GM10248 (cell line): ENCODE measurements at regions not wholly inside any gene's neighbourhood (a gene's known extent, or its start where the extent isn't known, plus 50 kb on each side); places are given as distances from the start of the nearest gene placed in this dataset.

ENCODE experiments used
- CTCF ChIA-PET: fragments of 300-600 bp; sonication (Branson Sonifier 250); formaldehyde crosslinking; extraction: SDS; loops from one replicate; lab custom pipeline; 2021; ENCODE audit warnings: antibody characterized with exemption; lab: Yijun Ruan, JAX
- POLR2A ChIA-PET: fragments of 350-650 bp; sonication (Branson Sonifier 250); formaldehyde crosslinking; extraction: SDS; loops from one replicate; lab custom pipeline; 2020; ENCODE audit warnings: antibody characterized with exemption; lab: Yijun Ruan, JAX
- DNase-seq: peaks from one replicate; pipeline ENCODE4 v3.0.0; 2012; ENCODE audit errors: extremely low spot score
- TF ChIP-seq, protein P1 (sequence below): IDR thresholded peaks from 2 replicates; pipeline ENCODE4 v1.5.1; 2012; ENCODE audit warnings: mild to moderate bottlenecking, low read depth; ENCODE audit errors: extremely low read depth, missing control alignments, control extremely low read depth

DNA sequence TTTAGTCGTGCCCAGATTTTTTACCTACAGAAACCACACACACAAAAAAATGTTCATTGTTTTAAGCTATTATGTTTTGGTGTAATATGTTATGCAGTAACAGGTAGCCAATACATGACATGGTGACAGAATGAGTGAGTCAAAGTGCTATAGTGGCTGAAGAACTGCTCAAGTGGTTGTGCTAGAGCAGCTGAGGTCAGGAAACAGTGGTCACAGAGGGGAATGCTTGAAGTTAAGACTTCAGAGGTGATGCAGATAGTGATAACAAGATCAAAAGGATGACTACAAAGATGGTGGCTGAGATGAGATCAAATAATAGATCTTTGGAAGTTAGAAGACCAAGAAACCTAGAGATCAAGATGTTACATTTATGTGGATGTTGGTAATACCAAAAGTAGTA is 174.3 kb downstream of the KCNE4 start:
- ChIA-PET CTCF (no interaction called here), POLR2A (no interaction called here)
- TF ChIP-seq, protein P1, sequence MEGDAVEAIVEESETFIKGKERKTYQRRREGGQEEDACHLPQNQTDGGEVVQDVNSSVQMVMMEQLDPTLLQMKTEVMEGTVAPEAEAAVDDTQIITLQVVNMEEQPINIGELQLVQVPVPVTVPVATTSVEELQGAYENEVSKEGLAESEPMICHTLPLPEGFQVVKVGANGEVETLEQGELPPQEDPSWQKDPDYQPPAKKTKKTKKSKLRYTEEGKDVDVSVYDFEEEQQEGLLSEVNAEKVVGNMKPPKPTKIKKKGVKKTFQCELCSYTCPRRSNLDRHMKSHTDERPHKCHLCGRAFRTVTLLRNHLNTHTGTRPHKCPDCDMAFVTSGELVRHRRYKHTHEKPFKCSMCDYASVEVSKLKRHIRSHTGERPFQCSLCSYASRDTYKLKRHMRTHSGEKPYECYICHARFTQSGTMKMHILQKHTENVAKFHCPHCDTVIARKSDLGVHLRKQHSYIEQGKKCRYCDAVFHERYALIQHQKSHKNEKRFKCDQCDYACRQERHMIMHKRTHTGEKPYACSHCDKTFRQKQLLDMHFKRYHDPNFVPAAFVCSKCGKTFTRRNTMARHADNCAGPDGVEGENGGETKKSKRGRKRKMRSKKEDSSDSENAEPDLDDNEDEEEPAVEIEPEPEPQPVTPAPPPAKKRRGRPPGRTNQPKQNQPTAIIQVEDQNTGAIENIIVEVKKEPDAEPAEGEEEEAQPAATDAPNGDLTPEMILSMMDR, result no peak
- no peak for DNase-seq

GRCh38 chr2:223227338-223227737 is 175.3 kb downstream of the KCNE4 start:
- POLR2A ChIA-PET, result no interaction called here
- DNase-seq, result no peak
- TF ChIP-seq, protein P1, result no peak
- CTCF ChIA-PET, result interaction anchor here (0.9 kb wide), 1 partner anchor 13 kb away, joined by 4 read pairs; no protein-coding TSS in a partner anchor

GRCh38 chr2:223228871-223229270 is 176.9 kb downstream of the KCNE4 start:
- ChIA-PET POLR2A (no interaction called here), CTCF (interaction anchor here (0.8 kb wide), 1 partner anchor 11 kb away, joined by 4 read pairs; no protein-coding TSS in a partner anchor)
- DNase-seq, result no peak
- TF ChIP-seq, protein P1, result no peak

DNA sequence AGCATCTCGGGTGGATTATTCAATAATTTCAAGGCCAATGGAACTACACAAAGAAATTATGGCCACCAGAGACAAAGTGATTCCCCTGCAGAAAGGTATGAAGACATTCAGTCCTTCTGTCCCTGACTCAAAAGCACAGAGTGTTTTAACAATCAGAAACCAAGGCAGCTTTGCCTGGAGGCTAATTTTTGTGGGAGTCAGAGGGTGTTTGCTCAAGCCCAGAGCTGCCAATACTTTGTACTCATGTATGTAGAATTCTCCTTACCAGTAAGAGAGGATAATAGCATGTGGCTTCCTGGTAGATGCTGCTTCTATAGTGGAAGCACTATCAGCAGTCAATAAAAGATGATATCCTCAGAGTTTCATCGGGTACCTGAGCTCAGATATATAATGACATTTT is 178.4 kb downstream of the KCNE4 start:
- no peak for DNase-seq
- CTCF ChIA-PET, result no interaction called here
- POLR2A ChIA-PET, result interaction anchor here (0.6 kb wide), 1 partner anchor 1328 kb away, joined by 3 read pairs; no protein-coding TSS in a partner anchor
- TF ChIP-seq, protein P1, result no peak

DNA sequence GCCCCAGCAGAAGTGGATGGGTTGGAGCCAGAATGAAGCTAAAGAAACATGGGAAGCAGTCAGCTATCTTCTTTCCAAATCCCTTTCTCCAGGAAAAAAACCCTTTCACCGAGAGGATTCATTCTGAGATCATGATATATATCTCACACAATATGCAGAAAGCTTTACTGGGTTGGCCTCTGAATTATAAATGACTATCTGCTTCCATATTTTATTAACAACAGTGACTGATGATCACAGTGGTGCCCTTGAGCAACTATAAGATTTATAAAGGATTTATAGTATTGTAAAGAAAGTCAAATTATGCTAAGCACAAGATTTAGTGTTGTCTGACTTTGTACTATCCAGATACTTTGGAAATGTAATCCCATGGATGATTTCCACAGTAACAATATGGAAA is 180.3 kb downstream of the KCNE4 start:
- POLR2A ChIA-PET, result no interaction called here
- no peak for DNase-seq
- TF ChIP-seq, protein P1, result no peak
- CTCF ChIA-PET, result interaction anchor here (1.1 kb wide), 1 partner anchor 261 kb away, joined by 3 read pairs; no protein-coding TSS in a partner anchor

DNA sequence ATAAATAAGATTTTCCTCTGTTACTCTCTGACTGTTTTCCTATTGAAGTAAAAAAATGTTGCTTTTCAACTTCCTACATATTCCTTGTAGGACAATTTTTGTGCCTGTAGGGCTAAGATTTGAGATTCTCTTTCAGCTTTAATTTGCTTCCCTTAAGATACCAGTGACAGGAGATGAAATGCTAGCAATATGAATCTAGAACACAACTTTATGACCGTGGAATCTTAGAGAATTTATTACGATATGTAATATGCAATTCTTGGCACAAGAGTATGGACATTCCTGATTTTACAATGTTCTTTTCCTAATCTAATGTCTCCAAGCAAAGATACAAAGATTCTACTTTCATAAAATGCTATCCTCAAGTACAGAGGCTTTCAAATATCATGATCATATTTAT is 180.9 kb downstream of the KCNE4 start:
- DNase-seq, result no peak
- ChIA-PET CTCF (interaction anchor here (1.1 kb wide), 1 partner anchor 261 kb away, joined by 3 read pairs; no protein-coding TSS in a partner anchor), POLR2A (no interaction called here)
- TF ChIP-seq, protein P1, result no peak
